ENCODE measurements at regions not wholly inside any gene's neighbourhood (a gene's known extent, or its start where the extent isn't known, plus 50 kb on each side); places are given as distances from the start of the nearest gene placed in this dataset.

DNA sequence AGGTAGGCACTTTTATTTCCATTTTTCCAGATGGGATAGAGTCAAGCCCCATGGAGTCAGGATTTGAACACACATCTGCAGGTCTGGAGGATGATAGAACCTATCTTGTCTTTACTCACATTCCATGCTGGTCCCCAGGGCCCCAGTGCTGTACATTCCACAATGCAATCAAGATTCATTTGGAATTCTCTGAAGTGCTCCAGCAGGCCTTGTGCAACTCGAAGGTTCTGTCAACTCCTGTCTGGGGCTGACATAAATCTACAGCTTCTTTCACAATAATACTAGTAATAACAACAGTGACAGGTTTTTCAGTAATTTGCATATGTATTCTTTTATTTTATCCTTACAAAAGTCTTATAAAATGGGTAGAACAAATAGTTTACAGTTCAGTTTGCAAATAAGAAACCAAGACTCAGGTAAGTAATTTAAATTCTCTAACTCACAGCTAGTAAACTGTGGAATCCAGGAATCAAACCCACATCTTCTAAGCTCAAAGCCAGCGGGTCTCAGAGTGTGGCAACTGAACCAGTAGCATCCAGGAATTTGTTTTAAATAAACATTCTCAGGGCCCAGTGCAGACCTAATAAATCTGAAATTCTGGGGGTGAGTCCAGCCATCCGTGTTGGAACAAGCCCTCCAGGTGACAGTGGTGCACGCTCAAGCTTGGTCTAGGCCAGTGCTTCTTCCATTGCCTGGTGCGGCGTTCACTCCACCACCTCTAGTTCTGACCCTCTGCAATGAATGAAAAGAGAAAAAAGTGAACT, 137.0 kb upstream of the TNFAIP3 start:
- TF ChIP-seq, protein P1, sequence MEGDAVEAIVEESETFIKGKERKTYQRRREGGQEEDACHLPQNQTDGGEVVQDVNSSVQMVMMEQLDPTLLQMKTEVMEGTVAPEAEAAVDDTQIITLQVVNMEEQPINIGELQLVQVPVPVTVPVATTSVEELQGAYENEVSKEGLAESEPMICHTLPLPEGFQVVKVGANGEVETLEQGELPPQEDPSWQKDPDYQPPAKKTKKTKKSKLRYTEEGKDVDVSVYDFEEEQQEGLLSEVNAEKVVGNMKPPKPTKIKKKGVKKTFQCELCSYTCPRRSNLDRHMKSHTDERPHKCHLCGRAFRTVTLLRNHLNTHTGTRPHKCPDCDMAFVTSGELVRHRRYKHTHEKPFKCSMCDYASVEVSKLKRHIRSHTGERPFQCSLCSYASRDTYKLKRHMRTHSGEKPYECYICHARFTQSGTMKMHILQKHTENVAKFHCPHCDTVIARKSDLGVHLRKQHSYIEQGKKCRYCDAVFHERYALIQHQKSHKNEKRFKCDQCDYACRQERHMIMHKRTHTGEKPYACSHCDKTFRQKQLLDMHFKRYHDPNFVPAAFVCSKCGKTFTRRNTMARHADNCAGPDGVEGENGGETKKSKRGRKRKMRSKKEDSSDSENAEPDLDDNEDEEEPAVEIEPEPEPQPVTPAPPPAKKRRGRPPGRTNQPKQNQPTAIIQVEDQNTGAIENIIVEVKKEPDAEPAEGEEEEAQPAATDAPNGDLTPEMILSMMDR (IDR thresholded peaks at IDR 0.05; ENCODE audit: extremely low read depth, missing control alignments) = no peak
- DNase-seq (ENCODE audit: low spot score) = no peak

DNA sequence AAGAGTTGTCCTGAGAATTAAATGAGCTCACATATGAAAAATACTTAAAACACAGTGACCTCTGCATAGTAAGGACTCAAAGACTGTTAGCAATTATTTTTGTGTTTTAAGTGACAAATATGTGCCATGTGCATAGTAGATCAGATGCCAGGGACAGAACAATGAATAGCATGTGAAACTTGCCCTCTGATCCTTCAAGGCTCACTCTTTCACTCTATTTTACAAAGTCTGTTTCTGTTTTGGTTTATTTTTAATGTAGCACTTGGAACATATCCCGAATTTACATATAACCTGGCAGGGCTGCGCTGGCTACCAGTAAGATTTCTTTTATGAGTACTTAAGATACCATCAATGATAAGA, 135.5 kb upstream of the TNFAIP3 start:
- TF ChIP-seq, protein P1 (IDR thresholded peaks at IDR 0.05; ENCODE audit: extremely low read depth, missing control alignments) = no peak

DNA sequence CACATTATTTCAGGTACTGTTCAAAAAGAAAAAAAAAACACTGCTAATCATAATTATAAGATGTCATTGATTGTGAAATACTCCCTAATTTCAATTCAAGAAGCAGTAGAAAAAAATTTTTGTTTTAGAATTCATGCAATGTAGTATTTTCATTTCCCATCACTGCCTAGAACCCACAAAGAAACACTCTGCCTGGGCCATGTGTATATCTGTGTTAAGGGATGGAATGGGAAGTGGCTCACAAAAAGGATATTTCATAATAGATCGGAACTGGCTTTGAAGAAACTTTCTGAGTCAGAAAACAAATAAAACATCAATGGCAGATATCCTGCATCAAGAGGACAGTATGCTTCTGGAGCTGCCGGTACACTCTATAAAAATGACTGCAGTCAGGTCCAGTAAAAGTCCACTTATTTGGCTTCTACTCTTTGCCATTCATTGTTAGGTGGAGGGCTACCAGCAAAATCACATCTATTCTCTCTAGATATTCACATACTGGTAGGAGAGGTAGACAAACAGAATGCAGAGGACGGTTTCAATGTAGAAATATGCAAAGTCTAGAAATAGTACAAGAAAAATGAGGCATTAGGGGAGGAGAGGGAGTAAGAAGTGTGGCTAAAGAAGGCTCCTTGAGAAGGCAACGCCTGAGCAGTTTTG, 135.0 kb upstream of the TNFAIP3 start:
- no peak for DNase-seq (ENCODE audit: low spot score)
- TF ChIP-seq, protein P1 (IDR thresholded peaks at IDR 0.05; ENCODE audit: extremely low read depth, missing control alignments) = no peak

More for the DNA sequence above, 135.5 kb upstream of the TNFAIP3 start:
- DNase-seq (ENCODE audit: low spot score) = no peak

DNA sequence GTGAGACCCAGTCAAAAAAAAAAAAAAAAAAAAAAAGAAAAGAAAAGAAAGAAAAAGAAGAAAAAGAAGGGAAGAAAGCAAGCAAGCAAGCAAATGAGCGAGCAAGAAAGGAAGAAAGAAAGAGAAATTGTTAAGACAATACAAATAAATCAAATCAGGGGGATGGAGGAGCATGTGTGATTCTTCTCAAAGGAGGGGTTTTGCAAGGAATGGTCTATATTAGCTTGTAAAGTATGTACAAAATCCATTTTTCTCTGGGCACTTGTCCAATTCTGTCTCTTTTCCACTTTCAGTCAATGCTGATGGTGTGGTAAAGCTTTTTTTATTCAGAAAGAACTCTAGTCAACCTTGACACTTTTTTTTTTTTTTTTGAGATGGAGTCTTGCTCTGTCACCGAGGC, 133.7 kb upstream of the TNFAIP3 start:
- no peak for DNase-seq (ENCODE audit: low spot score)

DNA sequence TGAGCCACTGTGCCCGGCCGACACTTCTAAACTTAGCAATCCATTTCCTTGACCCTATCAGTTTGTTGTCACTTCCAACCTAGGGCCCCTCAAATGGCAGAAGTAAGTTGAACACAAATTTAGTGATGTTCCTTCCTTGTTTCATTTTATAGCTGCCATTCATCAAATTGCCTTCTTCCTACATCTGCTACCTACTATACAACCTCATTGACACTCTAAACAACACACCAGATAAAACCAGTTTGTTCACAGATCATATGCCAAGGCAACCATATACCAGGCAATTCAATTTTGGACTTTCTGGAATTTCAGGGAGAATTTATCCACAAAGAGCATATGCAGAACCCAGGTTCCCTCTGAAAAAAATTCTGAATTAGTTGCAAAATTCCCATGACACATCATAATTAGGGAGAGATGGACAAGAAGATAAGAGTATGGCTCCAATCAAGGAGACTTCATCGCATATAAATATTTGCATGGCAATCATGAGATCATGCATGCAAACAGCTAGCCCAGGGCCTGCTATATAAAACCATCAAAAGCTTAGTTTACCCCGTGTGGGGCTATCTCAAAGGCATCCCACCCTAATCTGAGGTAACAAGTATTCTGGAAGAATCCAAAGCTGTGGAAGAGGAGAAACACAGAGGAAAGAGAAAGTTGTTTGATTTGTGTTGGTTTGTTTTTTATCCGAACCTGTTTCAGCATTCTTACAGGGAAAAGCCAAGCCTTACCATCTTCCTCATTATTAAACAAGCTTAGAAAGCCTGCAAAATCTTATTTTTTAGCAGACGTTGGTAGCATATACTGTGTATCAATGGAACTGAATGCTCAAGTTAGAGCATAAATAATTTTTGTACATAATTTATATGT, 132.8 kb upstream of the TNFAIP3 start:
- TF ChIP-seq, protein P1 (IDR thresholded peaks at IDR 0.05; ENCODE audit: extremely low read depth, missing control alignments) = no peak
- no peak for DNase-seq (ENCODE audit: low spot score)

More for the DNA sequence above, 133.7 kb upstream of the TNFAIP3 start:
- TF ChIP-seq, protein P1 (IDR thresholded peaks at IDR 0.05; ENCODE audit: extremely low read depth, missing control alignments) = no peak

DNA sequence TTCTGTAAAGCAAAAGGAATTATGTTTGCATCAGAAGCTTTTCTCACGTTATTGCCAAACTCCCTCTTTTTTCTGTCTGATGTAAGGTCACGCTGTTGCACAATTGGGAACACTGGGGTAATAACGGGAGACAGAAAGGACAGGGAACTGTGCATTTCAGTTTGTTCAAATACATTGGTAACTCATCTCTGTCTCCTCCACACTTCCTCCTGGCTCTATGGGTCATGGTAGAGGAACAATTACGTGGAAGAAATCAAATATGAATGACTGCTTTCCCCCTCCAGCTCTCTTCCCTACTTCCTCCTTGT, 132.2 kb upstream of the TNFAIP3 start:
- TF ChIP-seq, protein P1 (IDR thresholded peaks at IDR 0.05; ENCODE audit: extremely low read depth, missing control alignments) = no peak
- no peak for DNase-seq (ENCODE audit: low spot score)
